Stimulated activated CD8-positive, alpha-beta memory T cell treated with anti-CD3 and anti-CD28 coated beads, Interleukin-7, amount 100 ng/mL, for 24 hours (primary cell): ENCODE measurements at regions not wholly inside any gene's neighbourhood (a gene's known extent, or its start where the extent isn't known, plus 50 kb on each side); places are given as distances from the start of the nearest gene placed in this dataset.

Source experiments
- DNase-seq: peaks from one replicate; pipeline ENCODE4 v3.0.0-alpha.2; 2020; ENCODE audit warnings: low read depth

GRCh38 chr2:217063238-217063755 lies 203.4 kb upstream of the TNP1 start:
- no peak for DNase-seq

DNA sequence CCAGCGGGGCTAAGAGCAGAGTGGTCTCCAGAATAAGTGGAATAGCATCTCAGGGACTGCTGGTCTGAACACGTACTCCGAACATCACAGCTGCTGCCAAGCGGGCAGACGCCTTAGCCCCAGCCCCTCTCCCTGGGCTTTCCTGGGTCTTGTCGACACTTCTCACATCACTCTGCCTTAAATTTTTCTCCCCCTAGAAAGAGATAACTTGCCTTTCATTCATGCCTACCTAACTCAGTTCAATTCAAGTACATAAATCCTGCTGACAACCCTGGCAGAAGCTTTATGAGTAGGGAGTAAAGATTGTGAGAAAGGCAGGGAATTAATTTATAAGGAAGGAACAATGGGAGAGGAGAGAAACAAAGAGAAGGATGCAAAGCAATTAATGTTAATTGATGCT lies 202.9 kb upstream of the TNP1 start:
- no peak for DNase-seq

DNA sequence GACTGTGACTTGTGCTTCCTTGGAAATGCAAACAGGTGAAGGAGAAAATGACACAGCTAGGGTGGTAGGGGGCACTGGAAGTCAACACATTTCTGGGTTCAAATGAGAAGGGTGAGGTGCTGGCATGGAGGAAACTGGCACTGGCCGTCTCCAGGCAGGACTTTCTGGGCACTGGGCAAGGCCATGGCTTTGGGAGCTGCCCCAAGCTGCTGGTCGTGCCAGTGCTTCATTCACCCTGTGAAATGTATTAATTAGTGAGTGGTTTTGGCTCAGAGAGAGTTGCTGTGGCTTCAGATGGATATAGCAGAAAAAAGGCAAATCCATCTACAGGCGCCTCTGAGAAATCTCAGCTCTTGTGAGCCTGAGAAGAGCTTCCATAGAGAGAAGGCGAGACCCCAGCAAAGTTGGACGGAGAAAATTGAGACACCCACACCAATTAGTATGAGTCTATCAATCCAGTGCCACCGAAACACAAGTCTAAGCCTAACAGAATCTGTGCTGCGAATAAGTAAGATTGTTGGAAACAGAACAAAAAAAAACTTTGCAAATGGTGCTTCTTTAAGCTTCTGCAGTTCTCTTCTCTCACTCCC lies 202.1 kb upstream of the TNP1 start:
- DNase-seq, result no peak

DNA sequence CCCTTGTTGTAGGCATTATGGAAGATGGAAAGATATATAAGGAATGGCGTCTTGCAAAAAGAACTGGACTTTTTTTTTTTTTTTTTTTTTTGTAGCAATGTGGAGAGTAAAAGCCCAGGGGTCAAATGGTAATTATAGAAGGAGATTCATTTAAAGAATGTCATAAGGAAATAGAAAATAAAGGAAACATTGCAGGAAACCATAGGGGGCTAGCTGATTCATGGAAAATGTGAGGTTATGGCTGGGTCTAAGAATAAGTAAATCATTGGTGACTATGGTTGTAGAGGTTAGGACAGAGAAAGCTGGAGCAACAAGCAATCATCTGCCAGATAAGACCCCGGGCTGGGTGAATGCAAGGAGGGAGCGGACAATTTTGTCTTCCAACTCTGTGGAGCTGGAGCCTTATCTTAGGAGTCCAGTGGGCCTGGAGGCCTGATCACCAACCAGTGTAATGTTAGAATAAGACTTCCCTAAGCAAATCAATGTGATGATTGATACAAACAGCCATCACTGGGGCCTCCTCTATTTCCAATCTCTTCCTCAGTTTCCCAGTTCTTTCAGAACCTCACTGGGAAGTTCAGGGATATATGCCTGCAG lies 201.2 kb upstream of the TNP1 start:
- no peak for DNase-seq

DNA sequence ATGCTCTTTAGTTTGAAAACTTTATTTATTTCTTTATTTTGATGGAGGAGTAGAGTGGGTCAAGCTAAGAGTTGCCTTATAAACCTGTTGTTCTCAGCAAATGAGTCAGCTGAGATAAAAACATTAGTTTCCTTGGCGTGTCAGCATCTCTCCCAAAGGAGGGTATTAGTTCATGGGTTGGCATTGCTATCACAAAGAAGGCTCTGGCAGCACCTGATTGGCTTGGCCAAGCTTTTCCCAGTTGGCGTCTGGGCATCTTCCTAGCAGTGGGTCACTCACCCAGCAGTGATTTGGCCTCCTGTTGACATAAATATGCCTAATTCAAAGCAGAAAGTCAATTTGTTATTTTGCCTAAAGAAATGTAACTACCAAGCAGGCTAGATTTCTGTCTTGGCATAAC lies 200.7 kb upstream of the TNP1 start:
- DNase-seq, result no peak

- no peak for DNase-seq
Measured at GRCh38 chr2:217058791-217059755, 199.2 kb upstream of the TNP1 start.

- no peak for DNase-seq
Measured at GRCh38 chr2:217057773-217058172, 197.9 kb upstream of the TNP1 start.

GRCh38 chr2:217055624-217056023 lies 195.8 kb upstream of the TNP1 start:
- no peak for DNase-seq

DNA sequence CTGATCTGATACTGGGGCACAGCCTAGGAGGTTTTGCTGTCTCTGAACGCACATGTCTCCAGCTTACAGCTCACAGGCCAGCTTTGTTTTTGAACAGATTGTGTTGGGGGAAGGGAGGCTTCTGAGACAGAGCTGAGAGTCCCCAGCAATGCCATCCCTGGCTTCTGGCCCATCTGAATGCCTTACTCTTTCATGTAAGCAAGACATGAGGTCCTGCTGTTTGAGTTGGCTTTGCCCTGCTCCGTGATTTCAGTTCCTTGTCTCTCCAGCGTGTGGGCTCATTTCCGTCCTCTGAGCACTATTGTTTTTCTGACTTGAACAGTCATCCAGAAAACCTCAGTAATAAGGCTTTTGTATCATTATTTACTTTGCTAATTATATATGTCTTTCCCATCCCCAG lies 194.9 kb upstream of the TNP1 start:
- DNase-seq, result no peak

- no peak for DNase-seq
Measured at GRCh38 chr2:217052856-217053577, 193.2 kb upstream of the TNP1 start.

DNA sequence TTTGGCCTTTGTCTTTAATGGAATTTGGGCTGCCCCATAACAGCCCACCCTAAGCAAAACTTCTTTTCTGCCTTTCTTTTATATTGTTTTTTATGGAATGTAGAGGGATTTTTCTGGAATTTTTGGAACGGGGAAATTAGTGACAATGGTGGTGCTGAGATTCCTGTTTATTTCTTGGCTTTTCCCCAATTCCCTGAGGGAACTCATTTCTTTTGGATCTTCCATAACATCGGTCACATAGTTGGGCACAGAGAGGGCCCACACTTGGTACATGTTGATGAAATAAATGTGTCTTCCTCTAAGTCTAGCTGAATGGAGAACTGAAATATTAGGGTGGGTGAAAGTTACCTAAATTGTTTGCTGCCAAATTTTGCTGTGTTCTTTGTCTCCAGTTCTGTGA lies 191.6 kb upstream of the TNP1 start:
- no peak for DNase-seq

GRCh38 chr2:217049956-217050355 lies 190.1 kb upstream of the TNP1 start:
- no peak for DNase-seq

DNA sequence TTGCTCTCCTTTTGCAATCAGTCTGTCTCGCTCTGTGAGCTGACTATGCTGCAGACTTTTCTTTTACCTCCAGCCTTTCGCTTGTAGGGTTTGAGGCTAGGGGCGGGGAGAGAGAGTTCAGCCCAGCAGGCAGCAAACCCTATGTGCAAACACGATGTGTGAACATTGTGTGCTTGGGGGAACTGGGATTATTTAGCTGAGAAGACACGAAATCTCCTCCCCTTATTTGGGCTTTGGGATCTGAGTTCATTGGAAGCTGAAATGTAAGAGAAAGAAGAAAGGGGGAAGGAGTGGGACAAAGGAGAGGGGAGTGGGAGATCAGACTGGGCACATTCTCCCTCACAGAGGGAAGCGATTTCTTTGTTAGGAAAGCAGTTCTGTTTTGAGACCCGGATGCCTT lies 189.6 kb upstream of the TNP1 start:
- DNase-seq, result no peak

- DNase-seq, result no peak
Measured at GRCh38 chr2:217048730-217049129, 188.9 kb upstream of the TNP1 start.

- no peak for DNase-seq
Measured at GRCh38 chr2:217047631-217048030, 187.8 kb upstream of the TNP1 start.

DNA sequence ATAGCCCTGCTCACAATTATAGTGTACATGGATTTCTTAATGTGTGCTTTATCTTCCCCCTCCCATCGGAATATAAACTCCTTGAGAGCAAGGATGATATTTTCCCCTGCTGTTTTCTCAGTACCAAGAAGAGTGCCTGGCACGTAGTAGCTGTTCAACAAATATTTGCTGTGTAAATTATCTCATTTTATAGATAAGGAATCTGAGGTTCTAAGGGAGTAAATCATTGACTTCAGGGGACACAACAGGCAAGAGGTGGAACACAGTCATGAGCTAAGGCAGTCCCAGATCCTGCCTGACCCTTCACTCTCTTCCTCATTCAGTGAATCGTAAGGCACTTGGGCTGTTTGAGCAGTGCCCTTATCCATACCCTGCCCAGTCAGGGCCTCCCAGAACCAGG lies 187.3 kb upstream of the TNP1 start:
- no peak for DNase-seq

DNA sequence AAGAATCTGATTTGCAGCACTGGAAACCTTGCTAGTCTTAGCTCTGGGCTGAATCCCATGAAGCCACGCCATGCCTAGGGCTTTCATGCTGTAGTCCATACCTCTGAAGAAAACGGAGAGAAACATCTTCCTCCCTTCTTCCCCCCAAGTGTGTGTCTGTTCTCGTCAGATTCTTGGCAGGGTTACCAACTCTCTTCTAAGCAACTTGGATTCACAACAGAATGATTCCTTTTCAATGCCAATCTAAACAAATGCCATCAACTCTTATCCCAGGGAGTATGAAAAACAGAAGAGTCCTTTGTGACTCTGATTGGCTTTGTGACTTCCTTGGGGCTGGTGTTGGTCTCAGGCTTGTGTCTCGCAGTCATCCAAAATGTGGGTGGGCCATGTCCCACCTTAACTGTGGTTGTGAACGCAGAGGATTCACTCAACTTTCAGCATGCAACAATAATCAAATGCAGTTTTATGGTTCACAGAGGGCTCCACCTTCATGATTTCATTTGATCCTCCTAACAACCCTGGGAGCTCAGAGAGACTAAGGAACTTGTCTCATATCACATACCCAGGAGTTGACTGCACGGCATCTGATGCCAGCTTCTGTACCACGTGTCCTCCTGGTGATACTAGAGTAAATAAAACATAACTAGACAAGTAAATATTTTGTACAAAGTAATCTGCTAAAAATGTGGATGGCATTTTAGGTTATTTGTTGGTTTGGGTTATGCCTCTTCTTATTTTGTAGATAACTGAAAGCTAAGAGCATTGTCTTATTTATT lies 186.0 kb upstream of the TNP1 start:
- DNase-seq, result no peak

DNA sequence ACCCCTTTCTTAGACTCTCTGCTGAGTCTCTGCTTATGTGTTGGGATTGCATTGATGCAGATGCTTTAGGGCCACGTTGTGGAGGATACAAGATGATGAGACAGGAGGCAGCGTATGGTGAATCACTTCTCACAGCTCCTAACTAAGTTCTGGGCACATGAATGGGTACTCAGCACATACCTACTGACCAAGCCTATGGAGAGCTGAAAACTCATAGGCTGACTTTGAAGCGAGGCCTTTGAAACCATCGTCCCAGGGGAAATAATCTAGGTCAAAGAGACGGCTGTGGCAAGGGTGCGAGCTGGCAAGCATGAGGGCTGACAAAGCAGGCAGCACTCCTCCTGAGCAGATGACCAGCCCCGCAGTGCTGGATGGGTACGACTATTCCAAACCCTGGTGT lies 180.2 kb upstream of the TNP1 start:
- DNase-seq, result no peak

- DNase-seq, result no peak
Measured at GRCh38 chr2:217038001-217038400, 178.1 kb upstream of the TNP1 start.

GRCh38 chr2:217037353-217037752 lies 177.5 kb upstream of the TNP1 start:
- DNase-seq, result no peak

GRCh38 chr2:217035967-217036366 lies 176.1 kb upstream of the TNP1 start:
- DNase-seq, result no peak

GRCh38 chr2:217033186-217033585 lies 173.3 kb upstream of the TNP1 start:
- DNase-seq, result no peak
